ENCODE measurements at regions not wholly inside any gene's neighbourhood (a gene's known extent, or its start where the extent isn't known, plus 50 kb on each side); places are given as distances from the start of the nearest gene placed in this dataset.

- H3K9me3 Mint-ChIP-seq (ENCODE audit: unreplicated experiment) = no peaks in the 10 kb centered on the region
- H3K4me1 Mint-ChIP-seq (ENCODE audit: unreplicated experiment) = no peaks in the 10 kb centered on the region
- DNase-seq (ENCODE audit: low spot score) = no peak
- H3K4me3 Mint-ChIP-seq (ENCODE audit: unreplicated experiment) = no peak overlapping the region
- no peak overlapping the region for H3K27ac Mint-ChIP-seq (ENCODE audit: unreplicated experiment)
- no peaks in the 10 kb centered on the region for H3K36me3 Mint-ChIP-seq (ENCODE audit: low read depth, unreplicated experiment)
- no peak for TF ChIP-seq CTCF (IDR thresholded peaks at IDR 0.05; ENCODE audit: unreplicated experiment)
- H3K27me3 Mint-ChIP-seq (ENCODE audit: unreplicated experiment) = no peaks in the 10 kb centered on the region
Observed at GRCh38 chr3:81927811-81928210, 166.4 kb upstream of the GBE1 start.

GRCh38 chr3:81925385-81925784 is 163.9 kb upstream of the GBE1 start:
- Mint-ChIP-seq H3K27me3 (ENCODE audit: unreplicated experiment) (no peaks in the 10 kb centered on the region), H3K36me3 (ENCODE audit: low read depth, unreplicated experiment) (no peaks in the 10 kb centered on the region), H3K4me3 (ENCODE audit: unreplicated experiment) (no peak overlapping the region), H3K4me1 (ENCODE audit: unreplicated experiment) (no peaks in the 10 kb centered on the region), H3K9me3 (ENCODE audit: unreplicated experiment) (no peaks in the 10 kb centered on the region), H3K27ac (ENCODE audit: unreplicated experiment) (no peak overlapping the region)
- DNase-seq (ENCODE audit: low spot score) = no peak
- TF ChIP-seq CTCF (IDR thresholded peaks at IDR 0.05; ENCODE audit: unreplicated experiment) = no peak

GRCh38 chr3:81923038-81923437 is 161.6 kb upstream of the GBE1 start:
- Mint-ChIP-seq H3K36me3 (ENCODE audit: low read depth, unreplicated experiment) (no peaks in the 10 kb centered on the region), H3K9me3 (ENCODE audit: unreplicated experiment) (no peaks in the 10 kb centered on the region), H3K4me1 (ENCODE audit: unreplicated experiment) (no peaks in the 10 kb centered on the region), H3K27ac (ENCODE audit: unreplicated experiment) (no peak overlapping the region), H3K4me3 (ENCODE audit: unreplicated experiment) (no peak overlapping the region), H3K27me3 (ENCODE audit: unreplicated experiment) (no peaks in the 10 kb centered on the region)
- no peak for TF ChIP-seq CTCF (IDR thresholded peaks at IDR 0.05; ENCODE audit: unreplicated experiment)
- DNase-seq (ENCODE audit: low spot score) = no peak

GRCh38 chr3:81922404-81922803 is 161.0 kb upstream of the GBE1 start:
- Mint-ChIP-seq H3K4me3 (ENCODE audit: unreplicated experiment) (no peak overlapping the region), H3K36me3 (ENCODE audit: low read depth, unreplicated experiment) (no peaks in the 10 kb centered on the region), H3K4me1 (ENCODE audit: unreplicated experiment) (no peaks in the 10 kb centered on the region), H3K27me3 (ENCODE audit: unreplicated experiment) (no peaks in the 10 kb centered on the region), H3K27ac (ENCODE audit: unreplicated experiment) (no peak overlapping the region), H3K9me3 (ENCODE audit: unreplicated experiment) (no peaks in the 10 kb centered on the region)
- TF ChIP-seq CTCF (IDR thresholded peaks at IDR 0.05; ENCODE audit: unreplicated experiment) = no peak
- no peak for DNase-seq (ENCODE audit: low spot score)

GRCh38 chr3:81920816-81921215 is 159.4 kb upstream of the GBE1 start:
- H3K4me3 Mint-ChIP-seq (ENCODE audit: unreplicated experiment) = no peak overlapping the region
- no peaks in the 10 kb centered on the region for H3K9me3 Mint-ChIP-seq (ENCODE audit: unreplicated experiment)
- no peaks in the 10 kb centered on the region for H3K27me3 Mint-ChIP-seq (ENCODE audit: unreplicated experiment)
- H3K4me1 Mint-ChIP-seq (ENCODE audit: unreplicated experiment) = no peaks in the 10 kb centered on the region
- no peak overlapping the region for H3K27ac Mint-ChIP-seq (ENCODE audit: unreplicated experiment)
- no peak for DNase-seq (ENCODE audit: low spot score)
- TF ChIP-seq CTCF (IDR thresholded peaks at IDR 0.05; ENCODE audit: unreplicated experiment) = no peak
- H3K36me3 Mint-ChIP-seq (ENCODE audit: low read depth, unreplicated experiment) = no peaks in the 10 kb centered on the region
